ENCODE measurements at regions not wholly inside any gene's neighbourhood (a gene's known extent, or its start where the extent isn't known, plus 50 kb on each side); places are given as distances from the start of the nearest gene placed in this dataset.
"Not testable (repeated sequence)": the region's sequence is repeated elsewhere in the genome, so short reads cannot be mapped to it uniquely, and the experiment has no call there.

- H3K9me3 Mint-ChIP-seq (ENCODE audit: unreplicated experiment) = no peaks in the 10 kb centered on the region
- TF ChIP-seq CTCF (IDR thresholded peaks at IDR 0.05; ENCODE audit: partially characterized antibody, unreplicated experiment) = no peak
- DNase-seq = no peak
- H3K36me3 Mint-ChIP-seq (ENCODE audit: unreplicated experiment) = no peaks in the 10 kb centered on the region
- no peak overlapping the region for H3K4me3 Mint-ChIP-seq (ENCODE audit: unreplicated experiment)
- no peak overlapping the region for H3K27ac Mint-ChIP-seq (ENCODE audit: unreplicated experiment)
- H3K4me1 Mint-ChIP-seq (ENCODE audit: low read depth, unreplicated experiment) = peaks cover 4% of the 10 kb centered on the region
- peaks cover 3% of the 10 kb centered on the region for H3K27me3 Mint-ChIP-seq (ENCODE audit: unreplicated experiment)
Observed at GRCh38 chr13:90493667-90494066, 853.8 kb upstream of the MIR17HG start.

GRCh38 chr13:90494849-90495248 lies 852.6 kb upstream of the MIR17HG start:
- H3K4me1 Mint-ChIP-seq (ENCODE audit: low read depth, unreplicated experiment); H3K4me3 Mint-ChIP-seq (ENCODE audit: unreplicated experiment); H3K27ac Mint-ChIP-seq (ENCODE audit: unreplicated experiment); H3K9me3 Mint-ChIP-seq (ENCODE audit: unreplicated experiment); H3K36me3 Mint-ChIP-seq (ENCODE audit: unreplicated experiment); H3K27me3 Mint-ChIP-seq (ENCODE audit: unreplicated experiment): not testable (repeated sequence)
- peak; percentile 12 for DNase-seq

GRCh38 chr13:90498096-90498495 lies 849.4 kb upstream of the MIR17HG start:
- peaks cover 3% of the 10 kb centered on the region for H3K27me3 Mint-ChIP-seq (ENCODE audit: unreplicated experiment)
- DNase-seq = no peak
- H3K4me1 Mint-ChIP-seq (ENCODE audit: low read depth, unreplicated experiment) = peaks cover 4% of the 10 kb centered on the region
- no peaks in the 10 kb centered on the region for H3K36me3 Mint-ChIP-seq (ENCODE audit: unreplicated experiment)
- H3K4me3 Mint-ChIP-seq (ENCODE audit: unreplicated experiment) = no peak overlapping the region
- no peak for TF ChIP-seq CTCF (IDR thresholded peaks at IDR 0.05; ENCODE audit: partially characterized antibody, unreplicated experiment)
- H3K9me3 Mint-ChIP-seq (ENCODE audit: unreplicated experiment) = no peaks in the 10 kb centered on the region
- H3K27ac Mint-ChIP-seq (ENCODE audit: unreplicated experiment) = peak overlapping the region; percentile 64

GRCh38 chr13:90498816-90499215 lies 848.7 kb upstream of the MIR17HG start:
- Mint-ChIP-seq H3K4me3 (ENCODE audit: unreplicated experiment) (no peak overlapping the region), H3K9me3 (ENCODE audit: unreplicated experiment) (no peaks in the 10 kb centered on the region), H3K4me1 (ENCODE audit: low read depth, unreplicated experiment) (peaks cover 4% of the 10 kb centered on the region), H3K27ac (ENCODE audit: unreplicated experiment) (no peak overlapping the region), H3K36me3 (ENCODE audit: unreplicated experiment) (no peaks in the 10 kb centered on the region), H3K27me3 (ENCODE audit: unreplicated experiment) (peaks cover 3% of the 10 kb centered on the region)
- no peak for DNase-seq
- TF ChIP-seq CTCF (IDR thresholded peaks at IDR 0.05; ENCODE audit: partially characterized antibody, unreplicated experiment) = no peak

GRCh38 chr13:90500569-90500968 lies 846.9 kb upstream of the MIR17HG start:
- no peak overlapping the region for H3K4me3 Mint-ChIP-seq (ENCODE audit: unreplicated experiment)
- no peak for DNase-seq
- peaks cover 4% of the 10 kb centered on the region for H3K4me1 Mint-ChIP-seq (ENCODE audit: low read depth, unreplicated experiment)
- TF ChIP-seq CTCF (IDR thresholded peaks at IDR 0.05; ENCODE audit: partially characterized antibody, unreplicated experiment) = no peak
- no peaks in the 10 kb centered on the region for H3K9me3 Mint-ChIP-seq (ENCODE audit: unreplicated experiment)
- H3K27me3 Mint-ChIP-seq (ENCODE audit: unreplicated experiment) = peaks cover 3% of the 10 kb centered on the region
- H3K36me3 Mint-ChIP-seq (ENCODE audit: unreplicated experiment) = no peaks in the 10 kb centered on the region
- H3K27ac Mint-ChIP-seq (ENCODE audit: unreplicated experiment) = no peak overlapping the region

- no peaks in the 10 kb centered on the region for H3K9me3 Mint-ChIP-seq (ENCODE audit: unreplicated experiment)
- no peak overlapping the region for H3K4me3 Mint-ChIP-seq (ENCODE audit: unreplicated experiment)
- H3K27ac Mint-ChIP-seq (ENCODE audit: unreplicated experiment) = no peak overlapping the region
- no peak for TF ChIP-seq CTCF (IDR thresholded peaks at IDR 0.05; ENCODE audit: partially characterized antibody, unreplicated experiment)
- H3K36me3 Mint-ChIP-seq (ENCODE audit: unreplicated experiment) = no peaks in the 10 kb centered on the region
- peaks cover 2% of the 10 kb centered on the region for H3K27me3 Mint-ChIP-seq (ENCODE audit: unreplicated experiment)
- DNase-seq = no peak
- H3K4me1 Mint-ChIP-seq (ENCODE audit: low read depth, unreplicated experiment) = peaks cover 4% of the 10 kb centered on the region
Observed at GRCh38 chr13:90502153-90502552, 845.3 kb upstream of the MIR17HG start.
